RKO (cell line): ENCODE measurements at regions not wholly inside any gene's neighbourhood (a gene's known extent, or its start where the extent isn't known, plus 50 kb on each side); places are given as distances from the start of the nearest gene placed in this dataset.
"Not testable (repeated sequence)": the region's sequence is repeated elsewhere in the genome, so short reads cannot be mapped to it uniquely, and the experiment has no call there.

Experiments used
- DNase-seq: peaks from one replicate; pipeline ENCODE4 v3.0.0-alpha.2; 2016; ENCODE audit warnings: low spot score

- no peak for DNase-seq
These were observed 59.2 kb downstream of the C9orf50 start for GRCh38 chr9:129561594-129562281.

- no peak for DNase-seq
These were observed 60.0 kb downstream of the C9orf50 start for GRCh38 chr9:129560881-129561306.

- no peak for DNase-seq
These were observed 61.4 kb downstream of the C9orf50 start for GRCh38 chr9:129559506-129559881.

GRCh38 chr9:129558551-129559505, 62.1 kb downstream of the C9orf50 start:
- DNase-seq: no peak

- DNase-seq: no peak
These were observed 62.8 kb downstream of the C9orf50 start for GRCh38 chr9:129558063-129558550.

DNA sequence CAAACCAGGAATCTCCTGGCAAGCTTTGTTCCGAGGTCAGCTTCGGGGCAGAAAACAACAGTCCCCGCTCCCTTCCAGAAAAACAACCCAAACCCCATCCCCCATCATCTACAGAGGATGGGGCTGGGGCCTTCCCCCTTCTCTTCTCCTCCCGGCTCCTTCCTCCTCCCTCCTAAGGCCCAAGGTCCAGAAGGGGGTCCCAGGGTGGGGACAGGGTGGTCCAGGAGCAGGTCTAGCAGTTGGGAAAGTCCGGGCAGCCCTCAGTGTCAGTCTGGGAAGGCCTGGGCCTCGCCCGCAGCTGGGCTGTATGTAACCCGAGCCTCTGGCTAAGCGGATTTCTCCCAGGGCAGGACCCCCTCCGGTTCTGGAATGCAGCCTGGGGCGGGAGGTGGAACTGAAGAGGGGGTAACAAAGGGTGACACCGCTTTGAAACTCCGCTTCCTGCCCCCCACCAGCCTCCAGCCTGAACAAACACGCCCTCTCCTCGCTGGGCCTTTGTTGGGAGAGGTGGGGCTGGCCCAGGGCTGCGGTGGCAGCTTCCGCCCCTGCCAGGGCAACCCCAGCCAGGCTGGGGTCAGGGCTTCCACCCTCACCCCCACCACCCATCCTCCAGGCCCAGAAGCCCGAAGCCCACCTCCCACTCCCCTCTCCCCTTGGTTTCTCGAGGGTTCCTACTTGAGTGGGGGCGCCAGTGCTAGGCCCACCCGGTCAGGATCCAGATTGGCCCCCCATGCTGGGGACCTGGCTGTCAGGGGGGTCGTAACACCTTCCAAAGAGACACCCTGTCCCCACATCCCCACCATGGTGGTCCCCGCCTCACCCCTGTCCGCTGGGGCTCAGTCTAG, 63.5 kb downstream of the C9orf50 start:
- no peak for DNase-seq

DNA sequence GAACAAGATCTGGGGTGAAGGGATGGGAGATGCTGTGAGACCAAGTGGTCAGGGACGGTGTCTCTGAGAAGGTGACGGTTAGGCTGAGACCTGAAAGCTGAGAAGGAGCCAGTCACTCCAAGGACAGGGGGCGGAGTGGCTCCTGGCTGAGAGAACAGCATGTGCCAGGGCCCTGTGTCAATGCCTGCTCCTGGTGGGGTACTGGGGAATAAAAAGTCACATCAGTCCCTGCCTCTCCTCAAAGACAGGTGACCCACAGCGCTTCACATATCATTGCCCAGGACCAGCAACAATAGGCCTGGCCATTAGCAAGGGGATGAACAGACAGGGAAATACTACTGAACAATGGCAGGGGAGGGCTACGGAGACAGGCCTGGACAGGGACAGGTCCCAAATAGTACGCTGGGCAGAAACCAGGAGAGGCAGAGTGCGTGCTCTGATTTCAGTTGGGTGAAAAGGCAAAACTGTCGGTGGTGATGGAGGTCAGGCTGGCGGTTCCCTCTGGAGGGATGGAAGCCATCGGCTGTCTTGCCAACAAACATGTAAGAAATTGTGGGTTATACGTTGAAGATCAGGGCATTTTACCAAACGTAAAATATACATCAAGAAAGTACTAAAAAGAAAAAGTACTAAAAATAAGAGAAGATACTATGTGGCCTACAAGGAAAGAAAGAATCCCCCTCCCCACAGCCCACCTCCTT, 64.3 kb downstream of the C9orf50 start:
- DNase-seq: no peak

GRCh38 chr9:129555512-129556215, 65.2 kb downstream of the C9orf50 start:
- DNase-seq: no peak

GRCh38 chr9:129554649-129555048, 66.3 kb downstream of the C9orf50 start:
- DNase-seq: no peak

DNA sequence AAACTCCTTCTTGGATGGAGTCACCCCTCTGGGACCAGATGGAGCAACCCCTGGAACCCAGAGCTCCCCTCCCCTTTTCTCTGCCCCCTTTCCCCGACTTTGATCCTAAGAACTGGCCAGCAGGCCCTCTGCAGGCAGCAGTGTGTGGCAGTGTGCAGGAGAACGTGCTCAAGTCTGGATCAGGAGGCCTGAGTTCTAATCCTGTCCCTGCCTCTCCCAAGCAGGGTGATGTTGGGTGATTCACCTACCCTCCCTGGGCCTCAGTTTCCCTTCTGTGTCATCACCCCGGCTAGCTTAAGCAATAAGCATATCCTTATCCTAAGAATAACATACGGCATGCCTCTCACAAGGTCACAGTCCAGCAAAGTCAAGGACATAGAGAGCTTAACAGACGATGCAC, 67.6 kb downstream of the C9orf50 start:
- DNase-seq: no peak

DNA sequence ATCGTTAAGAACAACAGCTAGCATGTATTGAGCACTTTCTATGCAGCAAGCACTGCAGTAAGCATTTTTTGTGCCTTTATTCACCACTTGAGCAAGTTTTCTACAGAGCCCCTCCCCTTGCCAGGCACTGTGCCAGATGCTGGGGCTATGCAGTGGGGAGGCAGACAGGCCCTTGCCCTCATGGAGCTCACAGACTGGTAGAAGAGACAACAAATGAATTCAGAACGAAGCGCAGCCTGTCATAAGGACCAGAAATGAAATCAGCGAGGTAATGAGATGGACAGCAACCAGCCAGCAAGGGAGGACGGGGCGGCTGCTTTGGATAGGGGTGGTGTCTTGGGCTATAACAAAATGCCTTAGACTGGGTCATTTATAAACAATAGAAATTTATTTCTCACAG, 68.8 kb downstream of the C9orf50 start:
- no peak for DNase-seq

DNA sequence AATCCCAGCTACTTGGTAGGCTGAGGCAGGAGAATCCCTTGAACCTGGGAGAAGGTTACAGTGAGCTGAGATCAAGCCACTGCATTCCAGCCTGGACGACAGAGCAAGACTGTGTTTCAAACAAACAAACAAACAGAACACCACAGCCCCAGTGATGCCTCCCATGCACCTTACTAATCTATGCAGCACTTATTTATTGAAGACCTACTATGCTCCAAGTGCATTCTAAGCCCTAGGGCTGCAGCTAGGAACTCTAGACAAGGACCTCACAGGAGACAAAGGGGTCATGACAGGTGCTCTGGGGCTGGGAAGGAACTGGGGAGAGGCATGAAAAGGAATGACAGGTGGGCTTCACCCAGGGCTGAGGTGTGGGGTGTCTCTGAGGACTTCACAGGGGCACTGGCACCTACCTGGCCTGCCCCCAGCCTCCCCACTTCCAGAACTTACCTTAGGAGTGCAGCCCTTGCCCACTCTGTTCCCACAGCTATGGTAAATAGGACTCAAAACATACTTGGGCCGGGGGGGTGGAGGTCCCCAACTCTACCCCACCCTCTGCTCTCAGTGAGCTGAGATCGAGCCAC, 69.4 kb downstream of the C9orf50 start:
- DNase-seq: no peak

- DNase-seq: not testable (repeated sequence)
These were observed 69.9 kb downstream of the C9orf50 start for GRCh38 chr9:129550977-129551376.

GRCh38 chr9:129550199-129550839, 70.6 kb downstream of the C9orf50 start:
- DNase-seq: no peak

DNA sequence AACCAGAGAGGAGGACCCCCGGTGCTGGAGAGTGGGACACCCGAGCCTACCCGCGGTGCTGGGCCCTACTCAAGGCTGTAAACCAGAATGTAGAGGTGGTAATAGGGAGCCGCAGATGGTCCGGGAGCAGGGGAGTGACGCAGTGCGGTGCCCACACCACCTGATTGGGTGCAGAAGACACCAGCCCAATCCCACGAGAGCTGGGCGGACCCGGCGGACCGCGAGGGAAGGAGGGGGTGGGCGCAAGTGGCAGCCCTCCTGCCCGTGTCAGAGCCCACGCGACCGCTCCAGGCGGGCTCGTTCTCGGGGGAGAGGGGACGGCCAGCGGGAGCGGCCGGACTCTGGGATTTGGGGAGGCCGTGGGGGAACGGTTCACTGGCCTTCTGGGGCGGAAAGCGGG, 71.2 kb downstream of the C9orf50 start:
- no peak for DNase-seq

- DNase-seq: no peak
These were observed 71.8 kb downstream of the C9orf50 start for GRCh38 chr9:129549139-129549538.

- no peak for DNase-seq
These were observed 72.2 kb downstream of the C9orf50 start for GRCh38 chr9:129548571-129549135.

DNA sequence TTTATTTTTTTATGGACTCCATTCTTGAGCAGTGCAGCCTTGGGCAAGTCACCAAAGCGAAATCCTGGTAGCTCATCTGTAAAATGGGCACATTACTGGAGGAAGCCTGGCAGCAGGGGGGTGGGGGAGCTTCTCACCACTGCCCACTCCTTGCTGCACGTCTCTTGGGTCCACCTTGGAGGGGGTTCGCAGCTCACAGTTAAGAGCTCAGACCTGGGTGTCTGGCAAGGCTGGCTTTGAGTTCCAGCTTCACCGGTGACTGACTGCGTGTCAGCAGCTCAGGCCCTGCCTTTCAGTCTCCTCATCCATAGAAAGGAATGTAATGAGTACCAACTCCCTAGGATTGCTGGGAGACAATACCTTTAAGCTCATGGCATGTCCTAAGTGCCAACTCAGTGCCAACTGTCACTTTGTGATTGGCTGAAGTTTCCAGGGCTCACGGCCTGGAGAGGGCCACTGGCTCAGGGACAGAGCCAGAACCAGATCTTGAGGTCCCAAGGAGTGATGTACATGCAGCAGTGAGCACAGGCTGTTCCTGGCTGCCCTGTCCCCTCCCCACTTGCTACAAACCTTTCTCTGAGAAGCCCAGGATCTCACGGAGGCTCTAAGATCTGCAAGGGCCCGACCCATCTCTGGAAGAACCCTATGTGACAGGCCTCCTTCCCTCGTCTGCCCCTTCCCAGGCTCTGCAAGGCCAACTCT, 72.9 kb downstream of the C9orf50 start:
- peak; percentile 38 for DNase-seq

GRCh38 chr9:129547063-129547462, 73.8 kb downstream of the C9orf50 start:
- no peak for DNase-seq
